NCI-H446 treated with DMSO at 0.1 percent for 48 hours (cell line): ENCODE measurements at regions not wholly inside any gene's neighbourhood (a gene's known extent, or its start where the extent isn't known, plus 50 kb on each side); places are given as distances from the start of the nearest gene placed in this dataset.

Source experiments
- DNase-seq: peaks from one replicate; lab custom pipeline; 2025; lab: John Stamatoyannopoulos, UW

GRCh38 chr2:144281476-144281875 is 238.4 kb downstream of the ZEB2 start:
- no peak for DNase-seq

GRCh38 chr2:144280009-144280408 is 239.9 kb downstream of the ZEB2 start:
- no peak for DNase-seq

GRCh38 chr2:144279165-144279564 is 240.8 kb downstream of the ZEB2 start:
- DNase-seq: no peak

GRCh38 chr2:144277622-144278354 is 242.1 kb downstream of the ZEB2 start:
- DNase-seq: no peak

GRCh38 chr2:144275340-144275739 is 244.6 kb downstream of the ZEB2 start:
- DNase-seq: no peak

- DNase-seq: no peak
Observed at GRCh38 chr2:144274131-144274530, 245.8 kb downstream of the ZEB2 start.

GRCh38 chr2:144270951-144271350 is 249.0 kb downstream of the ZEB2 start:
- no peak for DNase-seq

GRCh38 chr2:144268036-144268678 is 251.8 kb downstream of the ZEB2 start:
- DNase-seq: no peak

GRCh38 chr2:144267239-144267638 is 252.7 kb downstream of the ZEB2 start:
- no peak for DNase-seq

- DNase-seq: no peak
Observed at GRCh38 chr2:144265654-144266053, 254.3 kb downstream of the ZEB2 start.

- DNase-seq: no peak
Observed at GRCh38 chr2:144261966-144262365, 258.0 kb downstream of the ZEB2 start.

- DNase-seq: no peak
Observed at GRCh38 chr2:144261336-144261735, 258.6 kb downstream of the ZEB2 start.

- no peak for DNase-seq
Observed at GRCh38 chr2:144259332-144259731, 260.6 kb downstream of the ZEB2 start.

- no peak for DNase-seq
Observed at GRCh38 chr2:144258154-144258553, 261.8 kb downstream of the ZEB2 start.

- DNase-seq: no peak
Observed at GRCh38 chr2:144256996-144257707, 262.8 kb downstream of the ZEB2 start.

GRCh38 chr2:144254342-144255235 is 265.3 kb downstream of the ZEB2 start:
- no peak for DNase-seq

- DNase-seq: no peak
Observed at GRCh38 chr2:144253743-144254142, 266.2 kb downstream of the ZEB2 start.

GRCh38 chr2:144252694-144253093 is 267.2 kb downstream of the ZEB2 start:
- DNase-seq: no peak

- no peak for DNase-seq
Observed at GRCh38 chr2:144249035-144249637, 270.8 kb downstream of the ZEB2 start.

- no peak for DNase-seq
Observed at GRCh38 chr2:144248350-144249034, 271.4 kb downstream of the ZEB2 start.

GRCh38 chr2:144244938-144245337 is 275.0 kb downstream of the ZEB2 start:
- DNase-seq: no peak
